LNCAP (cell line): ENCODE measurements at regions not wholly inside any gene's neighbourhood (a gene's known extent, or its start where the extent isn't known, plus 50 kb on each side); places are given as distances from the start of the nearest gene placed in this dataset.

Experiments used
- CTCF ChIP-seq: fragments of 450-650 bp; IDR thresholded peaks from 2 replicates; pipeline ENCODE4 v1.5.1; 2017; ENCODE audit warnings: mild to moderate bottlenecking

GRCh38 chr13:107650081-107650701 lies 565.1 kb downstream of the LIG4 start:
- peak; percentile 88 for TF ChIP-seq CTCF

GRCh38 chr13:107649079-107649478 lies 566.3 kb downstream of the LIG4 start:
- TF ChIP-seq CTCF: no peak

GRCh38 chr13:107644136-107644535 lies 571.2 kb downstream of the LIG4 start:
- TF ChIP-seq CTCF: no peak

- no peak for TF ChIP-seq CTCF
Observed at GRCh38 chr13:107643615-107644014, 571.7 kb downstream of the LIG4 start.

GRCh38 chr13:107642831-107643230 lies 572.5 kb downstream of the LIG4 start:
- TF ChIP-seq CTCF: no peak

- TF ChIP-seq CTCF: no peak
Observed at GRCh38 chr13:107641574-107641973, 573.8 kb downstream of the LIG4 start.

- no peak for TF ChIP-seq CTCF
Observed at GRCh38 chr13:107625648-107626047, 589.7 kb downstream of the LIG4 start.

GRCh38 chr13:107617527-107617926 lies 597.8 kb downstream of the LIG4 start:
- TF ChIP-seq CTCF: no peak
